H9 (cell line): ENCODE measurements at regions not wholly inside any gene's neighbourhood (a gene's known extent, or its start where the extent isn't known, plus 50 kb on each side); places are given as distances from the start of the nearest gene placed in this dataset.
A peak's percentile ranks its signal among the peaks of the same experiment; 100 is the strongest.

Experiments
- DNase-seq: peaks from one replicate; pipeline ENCODE4 v3.0.0-alpha.2; 2017
- H2AFZ ChIP-seq: one replicate; pipeline ENCODE4 v1.6.1; 2013; ENCODE audit warnings: mild to moderate bottlenecking, low read length, control low read depth, moderate library complexity
- H2AK5ac ChIP-seq: 2 replicates; pipeline ENCODE4 v1.6.1; 2013; ENCODE audit warnings: low read length, control low read depth, mixed read lengths; ENCODE audit not compliant: insufficient read length
- H2BK120ac ChIP-seq: one replicate; pipeline ENCODE4 v1.6.1; 2013; ENCODE audit warnings: low read depth, mild to moderate bottlenecking, low read length, control low read depth, inconsistent platforms; ENCODE audit not compliant: poor library complexity, severe bottlenecking
- H2BK12ac ChIP-seq: 2 replicates; pipeline ENCODE4 v1.6.1; 2013; ENCODE audit warnings: low read length, control low read depth, mixed read lengths, low read depth; ENCODE audit not compliant: insufficient read length
- H2BK15ac ChIP-seq: 2 replicates; pipeline ENCODE4 v1.6.1; 2013; ENCODE audit warnings: low read depth, low read length, control low read depth
- H2BK20ac ChIP-seq: one replicate; pipeline ENCODE4 v1.6.1; 2013; ENCODE audit warnings: low read depth, mild to moderate bottlenecking, low read length, control low read depth, inconsistent platforms; ENCODE audit not compliant: poor library complexity, severe bottlenecking
- H2BK5ac ChIP-seq: 2 replicates; pipeline ENCODE4 v1.6.1; 2013; ENCODE audit warnings: low read length, control low read depth, mixed read lengths; ENCODE audit not compliant: insufficient read length
- H3K14ac ChIP-seq: 2 replicates; pipeline ENCODE4 v1.6.1; 2013; ENCODE audit warnings: low read length, control low read depth; ENCODE audit not compliant: insufficient read depth
- H3K18ac ChIP-seq: 2 replicates; pipeline ENCODE4 v1.6.1; 2013; ENCODE audit warnings: low read depth, mild to moderate bottlenecking, mixed read lengths, low read length, control low read depth; ENCODE audit not compliant: insufficient read length
- H3K23ac ChIP-seq: 2 replicates; pipeline ENCODE4 v1.6.1; 2013; ENCODE audit warnings: low read length, control low read depth, mixed read lengths, low read depth; ENCODE audit not compliant: insufficient read length
- H3K23me2 ChIP-seq: 2 replicates; pipeline ENCODE4 v1.6.1; 2013; ENCODE audit warnings: low read depth, mild to moderate bottlenecking, mixed read lengths, low read length, control low read depth; ENCODE audit not compliant: insufficient read length, poor library complexity, severe bottlenecking
- H3K27ac ChIP-seq: 2 replicates; pipeline ENCODE4 v1.5.1; 2013; ENCODE audit warnings: low read length, control low read depth, mixed read lengths, low read depth; ENCODE audit not compliant: insufficient read length
- H3K27me3 ChIP-seq: 2 replicates; pipeline ENCODE4 v1.6.1; 2013; ENCODE audit warnings: low read length, control low read depth, inconsistent platforms; ENCODE audit not compliant: insufficient read depth
- H3K4ac ChIP-seq: 2 replicates; pipeline ENCODE4 v1.6.1; 2013; ENCODE audit warnings: low read depth, mild to moderate bottlenecking, control low read depth, inconsistent platforms, low read length, moderate library complexity
- H3K4me1 ChIP-seq: 2 replicates; pipeline ENCODE4 v1.6.1; 2013; ENCODE audit warnings: low read length, control low read depth, inconsistent platforms; ENCODE audit not compliant: insufficient read depth
- H3K4me2 ChIP-seq: 2 replicates; pipeline ENCODE4 v1.6.1; 2013; ENCODE audit warnings: low read length, control low read depth, mixed read lengths; ENCODE audit not compliant: insufficient read length, insufficient read depth
- H3K56ac ChIP-seq: 2 replicates; pipeline ENCODE4 v1.6.1; 2013; ENCODE audit warnings: low read depth, mild to moderate bottlenecking, mixed read lengths, low read length, control low read depth; ENCODE audit not compliant: insufficient read length
- H3K79me1 ChIP-seq: 2 replicates; pipeline ENCODE4 v1.6.1; 2013; ENCODE audit warnings: low read depth, mild to moderate bottlenecking, moderate library complexity, low read length, control low read depth, inconsistent platforms; ENCODE audit not compliant: insufficient read depth, poor library complexity, severe bottlenecking
- H3K79me2 ChIP-seq: 2 replicates; pipeline ENCODE4 v1.6.1; 2013; ENCODE audit warnings: low read length, control low read depth, inconsistent platforms; ENCODE audit not compliant: insufficient read depth
- H3K9ac ChIP-seq: 2 replicates; pipeline ENCODE4 v1.6.1; 2013; ENCODE audit warnings: low read length, control low read depth, mixed read lengths; ENCODE audit not compliant: insufficient read length; ENCODE audit errors: extremely low read depth
- H3K9me3 ChIP-seq: one replicate; pipeline ENCODE4 v1.6.1; 2013; ENCODE audit warnings: low read depth, low read length, inconsistent platforms; ENCODE audit not compliant: control insufficient read depth
- H3T11ph ChIP-seq: one replicate; pipeline ENCODE4 v1.6.1; 2013; ENCODE audit warnings: mild to moderate bottlenecking, low read length, control low read depth, inconsistent platforms
- H4K20me1 ChIP-seq: one replicate; pipeline ENCODE4 v1.6.1; 2013; ENCODE audit not compliant: control insufficient read depth, insufficient read length, insufficient read depth
- H4K5ac ChIP-seq: 2 replicates; pipeline ENCODE4 v1.6.1; 2013; ENCODE audit warnings: low read depth, mild to moderate bottlenecking, mixed read lengths, low read length, control low read depth; ENCODE audit not compliant: insufficient read length
- H4K8ac ChIP-seq: replicated peaks from 2 replicates; pipeline ENCODE4 v1.6.1; 2013; ENCODE audit warnings: low read length, control low read depth, mixed read lengths, low read depth; ENCODE audit not compliant: insufficient read length
- H4K91ac ChIP-seq: 2 replicates; pipeline ENCODE4 v1.6.1; 2013; ENCODE audit warnings: low read depth, mild to moderate bottlenecking, moderate library complexity, mixed read lengths, low read length, control low read depth; ENCODE audit not compliant: insufficient read length
- H3K27ac Mint-ChIP-seq, 3 experiments: 2 replicates in 2 of 3; 3 replicates in 1 of 3; pipeline ENCODE4 v1.8.0; 2020 to 2021; ENCODE audit warnings: mixed read lengths in 3 of 3, mild to moderate bottlenecking in 1 of 3, moderate library complexity in 1 of 3
- H3K27me3 Mint-ChIP-seq: 2 replicates; pipeline ENCODE4 v1.8.0; 2021; ENCODE audit warnings: low read depth, mild to moderate bottlenecking, moderate library complexity, mixed read lengths
- H3K36me3 Mint-ChIP-seq, 3 experiments: 2 replicates in 2 of 3; 3 replicates in 1 of 3; pipeline ENCODE4 v1.8.0; 2020 to 2021; ENCODE audit warnings: low read depth in 3 of 3, mixed read lengths in 3 of 3; ENCODE audit not compliant: insufficient read depth in 1 of 3
- H3K4me1 Mint-ChIP-seq, 2 experiments: 2 replicates each; pipeline ENCODE4 v1.8.0; 2020; ENCODE audit warnings: mixed read lengths in 2 of 2
- H3K4me3 Mint-ChIP-seq, 2 experiments: 2 replicates in 1 of 2; 3 replicates in 1 of 2; pipeline ENCODE4 v1.8.0; 2020 to 2021; ENCODE audit warnings: mild to moderate bottlenecking in 2 of 2, mixed read lengths in 2 of 2, moderate library complexity in 1 of 2
- H3K9me3 Mint-ChIP-seq, 2 experiments: 2 replicates in 1 of 2; 3 replicates in 1 of 2; pipeline ENCODE4 v1.8.0; 2020; ENCODE audit warnings: mild to moderate bottlenecking in 2 of 2, mixed read lengths in 2 of 2, moderate library complexity in 1 of 2
- WGBS: extraction: QIAGEN DNeasy Blood & Tissue Kit; methylation state at CpG from one replicate; pipeline ENCODE4 v1.1.7; 2013; ENCODE audit warnings: missing lambda C conversion rate, low lambda C conversion rate, mixed read lengths; ENCODE audit not compliant: insufficient read length; ENCODE audit errors: extremely low coverage; 5-methylcytosine and 5-hydroxymethylcytosine counted together
- TF ChIP-seq, protein P1 (sequence below): fragments of 200-600 bp; sonication (generic); conservative IDR thresholded peaks from 3 replicates; pipeline ENCODE4 v1.8.0; 2021; ENCODE audit warnings: antibody characterized with exemption, mild to moderate bottlenecking

DNA sequence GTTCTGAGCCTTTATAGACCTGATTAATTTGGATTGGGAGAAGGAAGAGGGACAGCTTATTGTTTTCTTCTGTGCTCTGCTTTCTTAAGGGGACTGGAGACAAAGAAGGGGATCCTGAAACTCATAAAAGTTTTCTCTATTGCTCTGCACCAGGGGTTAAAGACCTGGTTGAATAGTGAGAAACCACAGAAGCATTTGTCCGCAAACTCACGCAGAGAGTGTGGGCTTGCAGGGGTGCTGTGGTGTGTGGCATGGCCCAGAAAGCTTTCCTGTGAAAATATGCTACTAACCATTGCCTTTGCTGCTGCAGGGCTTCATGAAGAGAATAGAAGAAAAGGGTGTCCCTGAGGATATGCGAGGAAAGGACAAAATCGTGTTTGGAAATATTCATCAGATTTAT, 73.1 kb upstream of the UMPS start:
- H2BK12ac ChIP-seq, result no peak overlapping the region
- no peak overlapping the region for H2AK5ac ChIP-seq
- Mint-ChIP-seq H3K27ac (peak overlapping the region in 1 of 3 experiments; percentile 68; a peak in 1 of 7 replicates), H3K4me1 (no peaks in the 10 kb centered on the region), H3K36me3 (peaks cover 0 to 3% (median 0%) of the 10 kb centered on the region in 3 experiments; a peak in 1 of 7 replicates), H3K4me3 (no peak overlapping the region), H3K9me3 (no peaks in the 10 kb centered on the region), H3K27me3 (no peaks in the 10 kb centered on the region)
- H2BK15ac ChIP-seq, result no peak overlapping the region
- H2BK120ac ChIP-seq, result no peak overlapping the region
- H3K79me2 ChIP-seq, result no peaks in the 10 kb centered on the region
- H3K4me1 ChIP-seq, result no peaks in the 10 kb centered on the region
- no peak for DNase-seq
- no peak overlapping the region for H2BK20ac ChIP-seq
- no peak overlapping the region for H3K9ac ChIP-seq
- H3K27ac ChIP-seq, result no peak overlapping the region
- no peak overlapping the region for H3T11ph ChIP-seq
- WGBS, result no CpG with 5 or more reads among the region's 4 CpGs
- H3K18ac ChIP-seq, result no peak overlapping the region
- TF ChIP-seq, protein P1, sequence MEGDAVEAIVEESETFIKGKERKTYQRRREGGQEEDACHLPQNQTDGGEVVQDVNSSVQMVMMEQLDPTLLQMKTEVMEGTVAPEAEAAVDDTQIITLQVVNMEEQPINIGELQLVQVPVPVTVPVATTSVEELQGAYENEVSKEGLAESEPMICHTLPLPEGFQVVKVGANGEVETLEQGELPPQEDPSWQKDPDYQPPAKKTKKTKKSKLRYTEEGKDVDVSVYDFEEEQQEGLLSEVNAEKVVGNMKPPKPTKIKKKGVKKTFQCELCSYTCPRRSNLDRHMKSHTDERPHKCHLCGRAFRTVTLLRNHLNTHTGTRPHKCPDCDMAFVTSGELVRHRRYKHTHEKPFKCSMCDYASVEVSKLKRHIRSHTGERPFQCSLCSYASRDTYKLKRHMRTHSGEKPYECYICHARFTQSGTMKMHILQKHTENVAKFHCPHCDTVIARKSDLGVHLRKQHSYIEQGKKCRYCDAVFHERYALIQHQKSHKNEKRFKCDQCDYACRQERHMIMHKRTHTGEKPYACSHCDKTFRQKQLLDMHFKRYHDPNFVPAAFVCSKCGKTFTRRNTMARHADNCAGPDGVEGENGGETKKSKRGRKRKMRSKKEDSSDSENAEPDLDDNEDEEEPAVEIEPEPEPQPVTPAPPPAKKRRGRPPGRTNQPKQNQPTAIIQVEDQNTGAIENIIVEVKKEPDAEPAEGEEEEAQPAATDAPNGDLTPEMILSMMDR, result no peak
- H4K8ac ChIP-seq, result no peak overlapping the region
- H4K5ac ChIP-seq, result no peak overlapping the region
- no peaks in the 10 kb centered on the region for H3K23me2 ChIP-seq
- H3K14ac ChIP-seq, result no peak overlapping the region
- H2AFZ ChIP-seq, result no peak overlapping the region
- no peak overlapping the region for H3K56ac ChIP-seq
- H4K91ac ChIP-seq, result no peak overlapping the region
- no peaks in the 10 kb centered on the region for H3K9me3 ChIP-seq
- H3K23ac ChIP-seq, result no peak overlapping the region
- no peak overlapping the region for H3K4me2 ChIP-seq
- H3K27me3 ChIP-seq, result no peaks in the 10 kb centered on the region
- no peaks in the 10 kb centered on the region for H4K20me1 ChIP-seq
- H2BK5ac ChIP-seq, result no peak overlapping the region
- H3K79me1 ChIP-seq, result no peaks in the 10 kb centered on the region
- no peak overlapping the region for H3K4ac ChIP-seq
